GM18868 (cell line): ENCODE measurements at regions not wholly inside any gene's neighbourhood (a gene's known extent, or its start where the extent isn't known, plus 50 kb on each side); places are given as distances from the start of the nearest gene placed in this dataset.
"Not testable (repeated sequence)": the region's sequence is repeated elsewhere in the genome, so short reads cannot be mapped to it uniquely, and the experiment has no call there.

Experiments used
- ATAC-seq: cut with Tn5 transposase; IDR thresholded peaks from one replicate; pipeline ENCODE4 v1.9.1; 2021; ENCODE audit warnings: mild to moderate bottlenecking, moderate library complexity; ENCODE audit not compliant: unreplicated experiment

- ATAC-seq = peak; percentile 43
Observed at GRCh38 chr7:104074529-104074928, 85.1 kb upstream of the RELN start.

- not testable (repeated sequence) for ATAC-seq
Observed at GRCh38 chr7:104071641-104072040, 82.2 kb upstream of the RELN start.

GRCh38 chr7:104065491-104065890 is 76.0 kb upstream of the RELN start:
- ATAC-seq = no peak

- no peak for ATAC-seq
Observed at GRCh38 chr7:104064969-104065387, 75.5 kb upstream of the RELN start.

GRCh38 chr7:104063797-104064196 is 74.3 kb upstream of the RELN start:
- not testable (repeated sequence) for ATAC-seq

- no peak for ATAC-seq
Observed at GRCh38 chr7:104061652-104062051, 72.2 kb upstream of the RELN start.

- not testable (repeated sequence) for ATAC-seq
Observed at GRCh38 chr7:104059837-104060236, 70.4 kb upstream of the RELN start.

- ATAC-seq = no peak
Observed at GRCh38 chr7:104059103-104059502, 69.6 kb upstream of the RELN start.

GRCh38 chr7:104054362-104054761 is 64.9 kb upstream of the RELN start:
- no peak for ATAC-seq

- no peak for ATAC-seq
Observed at GRCh38 chr7:104052979-104053378, 63.5 kb upstream of the RELN start.

- ATAC-seq = no peak
Observed at GRCh38 chr7:104048055-104048454, 58.6 kb upstream of the RELN start.

- no peak for ATAC-seq
Observed at GRCh38 chr7:104045183-104045582, 55.7 kb upstream of the RELN start.

GRCh38 chr7:104040666-104041065 is 51.2 kb upstream of the RELN start:
- no peak for ATAC-seq

- no peak for ATAC-seq
Observed at GRCh38 chr7:104039363-104039762, 49.9 kb upstream of the RELN start.
